GM23338 (cell line): ENCODE measurements at regions not wholly inside any gene's neighbourhood (a gene's known extent, or its start where the extent isn't known, plus 50 kb on each side); places are given as distances from the start of the nearest gene placed in this dataset.

Experiments used
- CREB1 ChIP-seq: fragments of 250-450 bp; sonication (Bioruptor Pico); IDR thresholded peaks from 2 replicates; pipeline ENCODE4 v1.5.0; 2020; ENCODE audit warnings: low read depth, mild to moderate bottlenecking, moderate library complexity
- CTCF ChIP-seq, 2 experiments: fragments of 200-600 bp in 1 of 2; sonication (generic) in 1 of 2; conservative IDR thresholded peaks; 2 replicates each; pipeline versions ENCODE4 v1.5.1 to v1.6.1; 2016 to 2017; ENCODE audit warnings: antibody characterized with exemption in 2 of 2, low read depth in 2 of 2, mild to moderate bottlenecking in 2 of 2, moderate library complexity in 1 of 2
- ETS1 ChIP-seq: IDR thresholded peaks from 2 replicates; pipeline ENCODE4 v1.6.1; 2016; ENCODE audit warnings: antibody characterized with exemption
- EZH2 ChIP-seq: fragments of 200-600 bp; sonication (generic); IDR thresholded peaks from one replicate; pipeline ENCODE4 v1.8.0; 2017; ENCODE audit warnings: antibody characterized with exemption, mild to moderate bottlenecking, low read depth; ENCODE audit not compliant: unreplicated experiment
- EZH2phosphoT487 ChIP-seq: fragments of 200-600 bp; sonication (generic); IDR thresholded peaks from one replicate; pipeline ENCODE4 v1.8.1; 2018; ENCODE audit warnings: antibody characterized with exemption; ENCODE audit not compliant: unreplicated experiment
- JUNB ChIP-seq: IDR thresholded peaks from one replicate; pipeline ENCODE4 v1.6.1; 2016; ENCODE audit warnings: antibody characterized with exemption; ENCODE audit not compliant: unreplicated experiment
- NANOG ChIP-seq: IDR thresholded peaks from 2 replicates; pipeline ENCODE4 v1.6.1; 2016; ENCODE audit warnings: antibody characterized with exemption, borderline replicate concordance
- POLR2AphosphoS5 ChIP-seq: IDR thresholded peaks from 2 replicates; pipeline ENCODE4 v1.6.1; 2016; ENCODE audit warnings: antibody characterized with exemption, low read depth
- REST ChIP-seq: IDR thresholded peaks from one replicate; pipeline ENCODE4 v1.6.1; 2018; ENCODE audit warnings: antibody characterized with exemption; ENCODE audit not compliant: unreplicated experiment
- STAT1 ChIP-seq: IDR thresholded peaks from one replicate; pipeline ENCODE4 v1.6.1; 2016; ENCODE audit warnings: antibody characterized with exemption; ENCODE audit not compliant: unreplicated experiment
- ZNF114 ChIP-seq: fragments of 250-450 bp; sonication (Bioruptor Pico); IDR thresholded peaks from 2 replicates; pipeline ENCODE4 v1.5.0; 2020; ENCODE audit warnings: mild to moderate bottlenecking, moderate library complexity
- ZNF331 ChIP-seq: fragments of 250-450 bp; sonication (Bioruptor Pico); IDR thresholded peaks from 2 replicates; pipeline ENCODE4 v1.5.0; 2020; ENCODE audit warnings: low read depth, mild to moderate bottlenecking, moderate library complexity
- TF ChIP-seq, protein P1 (sequence below): fragments of 250-450 bp; sonication (Bioruptor Pico); IDR thresholded peaks from 2 replicates; pipeline ENCODE4 v1.5.0; 2020; ENCODE audit warnings: mild to moderate bottlenecking, moderate library complexity

DNA sequence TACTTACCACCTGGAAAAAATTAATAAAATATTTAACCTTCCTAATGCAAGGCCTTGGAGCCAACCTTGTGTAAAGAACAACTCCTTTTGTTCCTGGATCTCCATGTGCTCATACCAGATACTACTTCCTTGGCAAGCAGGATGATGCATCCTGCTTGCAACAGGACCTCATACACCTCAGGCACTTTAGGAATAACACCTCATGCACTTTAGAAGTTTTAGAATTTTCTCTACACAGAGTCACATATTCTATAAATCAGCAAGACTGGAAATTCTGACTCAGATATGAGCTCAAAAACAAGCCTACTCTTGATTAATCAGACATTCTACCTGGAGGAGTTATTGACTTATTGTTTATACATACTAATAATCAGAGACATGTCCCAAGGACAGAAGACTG, 209.6 kb upstream of the CDH10 start:
- TF ChIP-seq EZH2 (no peak), REST (no peak), EZH2phosphoT487 (no peak), ZNF114 (CRISPR knock-in tag) (no peak), CTCF (conservative IDR thresholded peaks at IDR 0.05; ENCODE audit: low read depth in 2 of 2) (no peak), ETS1 (no peak), POLR2AphosphoS5 (no peak), CREB1 (no peak), JUNB (no peak), ZNF331 (CRISPR knock-in tag) (no peak), NANOG (no peak), STAT1 (no peak)
- TF ChIP-seq, protein P1, sequence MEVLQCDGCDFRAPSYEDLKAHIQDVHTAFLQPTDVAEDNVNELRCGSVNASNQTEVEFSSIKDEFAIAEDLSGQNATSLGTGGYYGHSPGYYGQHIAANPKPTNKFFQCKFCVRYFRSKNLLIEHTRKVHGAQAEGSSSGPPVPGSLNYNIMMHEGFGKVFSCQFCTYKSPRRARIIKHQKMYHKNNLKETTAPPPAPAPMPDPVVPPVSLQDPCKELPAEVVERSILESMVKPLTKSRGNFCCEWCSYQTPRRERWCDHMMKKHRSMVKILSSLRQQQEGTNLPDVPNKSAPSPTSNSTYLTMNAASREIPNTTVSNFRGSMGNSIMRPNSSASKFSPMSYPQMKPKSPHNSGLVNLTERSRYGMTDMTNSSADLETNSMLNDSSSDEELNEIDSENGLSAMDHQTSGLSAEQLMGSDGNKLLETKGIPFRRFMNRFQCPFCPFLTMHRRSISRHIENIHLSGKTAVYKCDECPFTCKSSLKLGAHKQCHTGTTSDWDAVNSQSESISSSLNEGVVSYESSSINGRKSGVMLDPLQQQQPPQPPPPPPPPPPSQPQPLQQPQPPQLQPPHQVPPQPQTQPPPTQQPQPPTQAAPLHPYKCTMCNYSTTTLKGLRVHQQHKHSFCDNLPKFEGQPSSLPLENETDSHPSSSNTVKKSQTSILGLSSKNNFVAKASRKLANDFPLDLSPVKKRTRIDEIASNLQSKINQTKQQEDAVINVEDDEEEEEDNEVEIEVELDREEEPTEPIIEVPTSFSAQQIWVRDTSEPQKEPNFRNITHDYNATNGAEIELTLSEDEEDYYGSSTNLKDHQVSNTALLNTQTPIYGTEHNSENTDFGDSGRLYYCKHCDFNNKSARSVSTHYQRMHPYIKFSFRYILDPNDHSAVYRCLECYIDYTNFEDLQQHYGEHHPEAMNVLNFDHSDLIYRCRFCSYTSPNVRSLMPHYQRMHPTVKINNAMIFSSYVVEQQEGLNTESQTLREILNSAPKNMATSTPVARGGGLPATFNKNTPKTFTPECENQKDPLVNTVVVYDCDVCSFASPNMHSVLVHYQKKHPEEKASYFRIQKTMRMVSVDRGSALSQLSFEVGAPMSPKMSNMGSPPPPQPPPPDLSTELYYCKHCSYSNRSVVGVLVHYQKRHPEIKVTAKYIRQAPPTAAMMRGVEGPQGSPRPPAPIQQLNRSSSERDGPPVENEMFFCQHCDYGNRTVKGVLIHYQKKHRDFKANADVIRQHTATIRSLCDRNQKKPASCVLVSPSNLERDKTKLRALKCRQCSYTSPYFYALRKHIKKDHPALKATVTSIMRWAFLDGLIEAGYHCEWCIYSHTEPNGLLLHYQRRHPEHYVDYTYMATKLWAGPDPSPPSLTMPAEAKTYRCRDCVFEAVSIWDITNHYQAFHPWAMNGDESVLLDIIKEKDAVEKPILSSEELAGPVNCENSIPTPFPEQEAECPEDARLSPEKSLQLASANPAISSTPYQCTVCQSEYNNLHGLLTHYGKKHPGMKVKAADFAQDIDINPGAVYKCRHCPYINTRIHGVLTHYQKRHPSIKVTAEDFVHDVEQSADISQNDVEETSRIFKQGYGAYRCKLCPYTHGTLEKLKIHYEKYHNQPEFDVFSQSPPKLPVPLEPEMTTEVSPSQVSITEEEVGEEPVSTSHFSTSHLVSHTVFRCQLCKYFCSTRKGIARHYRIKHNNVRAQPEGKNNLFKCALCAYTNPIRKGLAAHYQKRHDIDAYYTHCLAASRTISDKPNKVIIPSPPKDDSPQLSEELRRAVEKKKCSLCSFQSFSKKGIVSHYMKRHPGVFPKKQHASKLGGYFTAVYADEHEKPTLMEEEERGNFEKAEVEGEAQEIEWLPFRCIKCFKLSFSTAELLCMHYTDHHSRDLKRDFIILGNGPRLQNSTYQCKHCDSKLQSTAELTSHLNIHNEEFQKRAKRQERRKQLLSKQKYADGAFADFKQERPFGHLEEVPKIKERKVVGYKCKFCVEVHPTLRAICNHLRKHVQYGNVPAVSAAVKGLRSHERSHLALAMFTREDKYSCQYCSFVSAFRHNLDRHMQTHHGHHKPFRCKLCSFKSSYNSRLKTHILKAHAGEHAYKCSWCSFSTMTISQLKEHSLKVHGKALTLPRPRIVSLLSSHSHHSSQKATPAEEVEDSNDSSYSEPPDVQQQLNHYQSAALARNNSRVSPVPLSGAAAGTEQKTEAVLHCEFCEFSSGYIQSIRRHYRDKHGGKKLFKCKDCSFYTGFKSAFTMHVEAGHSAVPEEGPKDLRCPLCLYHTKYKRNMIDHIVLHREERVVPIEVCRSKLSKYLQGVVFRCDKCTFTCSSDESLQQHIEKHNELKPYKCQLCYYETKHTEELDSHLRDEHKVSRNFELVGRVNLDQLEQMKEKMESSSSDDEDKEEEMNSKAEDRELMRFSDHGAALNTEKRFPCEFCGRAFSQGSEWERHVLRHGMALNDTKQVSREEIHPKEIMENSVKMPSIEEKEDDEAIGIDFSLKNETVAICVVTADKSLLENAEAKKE (CRISPR knock-in tag) = no peak
